Globus pallidus (tissue), 1 donor: ENCODE measurements at regions not wholly inside any gene's neighbourhood (a gene's known extent, or its start where the extent isn't known, plus 50 kb on each side); places are given as distances from the start of the nearest gene placed in this dataset.

Experiments used
- DNase-seq: peaks from one replicate; pipeline ENCODE4 v3.0.0-alpha.2; 2015; ENCODE audit warnings: low spot score

DNA sequence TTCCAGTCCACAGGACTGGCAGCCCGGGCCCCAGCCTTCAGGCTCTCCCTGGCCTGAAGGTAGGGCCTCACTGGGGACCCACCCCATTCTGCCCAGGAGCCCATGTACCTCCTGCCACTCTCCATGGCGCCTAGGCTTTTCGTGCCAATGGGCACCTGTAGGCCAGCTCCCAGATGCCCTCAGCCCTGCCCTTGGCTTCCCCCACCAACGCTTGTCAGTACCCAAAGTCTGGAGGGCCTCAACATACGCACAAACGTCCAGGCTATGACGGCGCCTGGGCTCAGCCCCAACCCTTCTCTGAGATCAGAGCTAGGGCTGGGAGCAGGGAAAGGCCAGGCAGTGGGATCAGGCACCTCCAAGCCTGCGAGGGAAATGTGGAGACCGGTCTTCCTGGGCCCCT lies 816.9 kb upstream of the LUZP2 start:
- no peak for DNase-seq

DNA sequence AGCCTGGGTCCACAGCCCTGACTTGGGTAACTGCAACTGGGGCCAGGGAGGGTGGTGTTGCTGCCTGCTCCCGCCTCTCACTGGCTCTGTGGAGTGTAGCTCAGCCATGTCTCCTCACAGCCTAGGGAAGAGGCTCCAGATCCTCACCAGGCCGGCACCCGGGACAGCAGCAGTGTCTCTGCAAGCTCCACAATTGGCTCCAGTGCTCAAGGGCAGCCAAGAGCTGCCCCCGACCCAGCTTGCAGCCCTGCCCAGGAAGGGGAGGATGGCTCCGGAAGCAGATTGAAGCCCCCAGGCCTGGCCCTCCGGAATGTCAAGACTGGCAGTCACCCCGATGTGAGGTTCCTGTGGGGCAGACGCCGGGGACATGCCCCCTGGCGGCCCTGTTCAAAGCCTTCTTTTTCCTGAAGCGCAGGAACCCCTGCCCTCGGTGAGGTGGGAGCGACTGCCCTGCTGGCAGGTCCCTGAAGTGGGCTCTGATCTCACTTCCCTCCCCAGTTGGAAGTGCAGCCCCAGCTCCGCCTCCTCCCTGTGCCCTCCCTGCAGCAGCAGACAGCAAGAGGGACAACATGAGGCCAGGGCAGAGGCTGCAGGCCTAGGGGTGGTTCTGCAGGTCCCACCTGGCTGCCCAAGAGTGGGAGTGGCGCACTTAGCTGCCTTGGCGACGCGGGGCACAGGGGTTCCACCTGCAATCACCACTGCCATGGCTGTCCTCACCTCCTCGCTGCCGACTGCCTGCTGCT lies 816.2 kb upstream of the LUZP2 start:
- no peak for DNase-seq

DNA sequence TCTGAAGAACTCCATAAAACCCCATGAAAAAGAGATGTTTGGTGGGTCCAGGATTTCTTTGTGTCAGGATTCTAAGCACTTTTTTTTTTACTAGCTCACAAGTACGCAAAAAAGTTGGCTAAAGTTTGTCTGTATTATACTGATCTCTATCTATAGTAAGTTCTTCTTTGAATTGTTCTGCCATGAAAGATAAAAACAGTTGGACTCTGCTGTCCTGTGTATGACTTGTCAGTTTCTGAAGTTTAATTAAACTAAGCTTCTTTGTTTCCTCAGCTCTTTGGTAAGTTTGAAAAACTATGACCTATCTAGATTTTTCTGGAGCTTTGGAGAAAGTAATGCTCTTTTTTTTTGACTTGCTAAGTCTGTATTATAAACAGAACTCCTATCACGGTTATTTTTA lies 812.2 kb upstream of the LUZP2 start:
- no peak for DNase-seq

DNA sequence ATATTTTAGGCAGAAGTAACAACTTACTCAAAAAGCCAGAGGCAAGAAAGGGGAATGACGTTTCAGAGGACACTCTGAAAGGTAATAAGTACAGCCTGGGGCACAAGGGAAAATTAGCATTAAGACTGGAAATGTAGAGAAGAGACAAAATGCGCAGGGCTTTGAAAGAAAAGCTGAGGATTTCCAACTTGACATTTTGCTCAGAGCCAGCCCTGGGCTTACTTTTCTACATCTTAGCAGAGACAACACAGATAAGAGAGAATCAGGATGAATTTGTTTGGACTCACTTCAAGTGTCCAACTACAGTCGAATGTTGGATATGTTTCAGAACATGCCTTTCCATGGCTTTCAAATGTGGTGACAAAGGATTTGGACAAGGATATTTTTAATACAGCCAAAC lies 808.9 kb upstream of the LUZP2 start:
- no peak for DNase-seq

DNA sequence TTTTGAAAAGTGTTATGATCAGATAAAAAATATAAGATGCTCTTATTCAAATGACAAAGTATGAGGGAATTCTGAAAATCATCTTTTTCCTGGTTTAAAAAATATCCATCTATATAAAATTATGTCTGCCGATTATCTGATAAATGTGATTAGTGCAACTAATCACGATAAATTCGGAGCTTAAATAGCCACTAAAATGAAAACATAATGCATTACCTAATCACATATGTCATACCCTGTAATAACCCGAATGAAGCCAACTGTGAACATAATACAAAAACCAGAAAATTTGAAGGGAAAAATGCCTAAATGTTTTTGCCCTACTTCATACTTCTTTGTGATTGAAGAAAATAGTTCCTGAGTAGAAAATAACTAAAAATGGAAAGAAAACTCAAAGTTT lies 808.4 kb upstream of the LUZP2 start:
- no peak for DNase-seq

DNA sequence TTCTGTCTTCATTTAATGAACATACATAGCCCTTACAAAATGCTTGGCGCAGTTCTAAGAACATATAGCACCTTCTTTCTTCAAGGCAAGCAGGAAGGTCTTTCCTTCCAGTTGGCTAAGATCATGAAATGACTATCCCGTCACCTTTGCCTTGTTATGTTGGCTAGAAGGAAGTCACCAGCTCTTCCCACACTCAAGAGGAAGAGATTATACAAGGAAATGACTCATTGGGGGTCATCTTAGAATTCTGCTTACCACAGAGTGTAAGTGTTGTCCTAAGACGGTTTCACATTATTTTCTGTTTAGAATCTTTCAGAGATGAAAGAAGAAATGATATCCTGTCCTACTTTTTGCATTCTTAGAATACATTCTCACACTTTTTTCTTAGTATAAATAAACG lies 808.0 kb upstream of the LUZP2 start:
- no peak for DNase-seq

DNA sequence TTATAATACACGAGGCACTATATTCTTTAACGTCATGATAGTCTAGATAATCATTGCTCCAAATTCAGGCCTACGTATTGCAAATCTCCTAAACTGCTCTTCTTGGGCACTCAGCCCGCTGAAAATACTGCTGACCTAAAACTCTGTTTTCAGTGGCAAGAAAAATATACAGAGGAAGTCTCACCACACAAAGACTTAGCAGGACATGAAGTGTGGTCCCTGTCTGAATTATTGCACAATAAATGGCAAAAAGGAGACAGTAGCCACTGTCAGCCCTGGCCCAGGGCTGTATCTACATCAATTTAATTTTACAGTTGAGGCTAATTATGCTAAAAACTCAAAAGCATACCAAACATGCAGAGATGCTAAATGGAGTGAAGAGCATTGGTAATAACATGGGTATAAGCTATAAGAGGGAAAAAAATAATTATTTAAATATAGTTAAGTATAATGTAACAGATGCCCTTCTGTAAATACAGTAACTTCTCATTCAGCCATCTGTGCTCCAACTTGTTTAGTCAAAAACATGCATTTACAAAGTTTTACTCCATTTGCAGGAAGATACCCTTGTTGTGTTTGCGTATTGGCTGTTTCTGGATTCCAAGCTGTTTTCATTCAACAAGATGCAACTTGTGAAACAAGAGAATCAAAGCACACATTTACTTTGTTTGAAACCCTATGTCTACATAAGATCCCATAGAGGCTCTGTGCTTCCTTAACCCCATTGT lies 800.0 kb upstream of the LUZP2 start:
- no peak for DNase-seq

DNA sequence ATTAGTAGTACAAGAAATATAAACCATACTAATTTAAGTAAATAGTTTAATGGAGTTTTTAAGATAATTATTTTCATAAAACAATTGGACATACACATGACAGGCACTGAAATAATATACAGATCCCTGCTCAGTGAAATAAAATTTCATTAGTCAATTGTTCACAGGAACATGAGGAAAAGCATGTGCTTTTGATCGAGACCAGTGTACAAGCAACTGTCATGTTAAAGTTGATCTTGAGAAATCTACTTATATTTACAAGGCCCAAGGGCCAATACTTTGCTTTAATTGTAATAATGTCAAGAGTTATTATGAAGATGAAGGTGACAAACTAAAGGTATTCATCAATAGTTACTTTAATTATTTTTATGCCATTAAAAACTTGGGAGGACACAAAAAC lies 792.7 kb upstream of the LUZP2 start:
- no peak for DNase-seq

DNA sequence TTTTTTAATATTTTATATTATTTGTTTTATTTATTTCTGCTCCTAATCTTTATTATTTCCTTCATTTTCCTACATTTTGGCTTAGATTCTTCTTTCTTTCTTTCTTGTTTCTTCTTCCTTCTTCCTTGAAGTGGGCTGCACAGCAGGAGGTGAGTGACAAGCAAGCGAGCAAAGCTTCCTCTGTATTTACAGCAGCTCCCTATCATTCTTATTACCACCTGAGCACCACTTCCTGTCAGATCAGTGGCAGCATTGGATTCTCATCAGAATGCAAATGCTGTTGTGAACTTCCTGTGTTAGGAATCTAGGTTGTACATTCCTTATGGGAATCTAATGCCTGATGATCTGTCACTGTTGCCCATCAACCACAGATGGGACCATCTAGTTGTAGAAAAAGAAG lies 784.9 kb upstream of the LUZP2 start:
- DNase-seq = no peak

DNA sequence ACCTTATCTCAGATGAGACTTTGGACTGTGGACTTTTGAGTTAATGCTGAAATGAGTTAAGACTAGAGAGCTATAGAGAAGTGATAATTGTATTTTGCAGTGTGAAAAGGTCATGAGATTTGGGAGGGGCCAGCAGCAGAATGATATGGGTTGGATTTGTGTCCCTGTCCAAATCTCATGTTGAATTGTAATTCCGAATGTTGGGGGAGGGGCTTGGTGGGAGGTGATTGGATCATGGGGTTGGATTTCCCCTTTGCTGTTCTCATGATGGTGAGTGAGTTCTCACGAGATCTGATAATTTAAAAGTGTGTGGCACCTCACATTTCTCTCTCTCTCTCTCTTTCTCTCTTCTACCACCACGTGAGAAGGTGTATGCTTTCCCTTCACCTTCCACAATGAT lies 777.8 kb upstream of the LUZP2 start:
- DNase-seq = no peak

DNA sequence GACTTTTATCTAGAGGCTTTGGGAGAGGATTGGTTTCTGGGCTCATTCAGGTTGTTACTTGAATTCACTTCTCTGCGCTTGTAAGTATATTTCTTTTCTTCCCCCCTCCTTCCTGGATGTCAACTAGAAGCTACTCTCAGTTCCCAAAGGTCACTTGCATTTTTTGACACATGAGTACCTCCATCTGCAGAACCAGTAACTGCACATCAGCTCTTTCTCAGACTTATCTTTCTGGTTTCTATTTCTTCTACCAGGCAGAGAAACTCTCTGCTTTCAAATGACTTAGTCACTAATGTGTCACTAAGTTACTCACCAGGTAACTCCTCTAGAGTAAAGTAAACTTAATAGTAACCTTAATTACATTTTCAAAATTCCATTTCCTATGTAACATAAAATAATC lies 773.0 kb upstream of the LUZP2 start:
- DNase-seq = no peak

DNA sequence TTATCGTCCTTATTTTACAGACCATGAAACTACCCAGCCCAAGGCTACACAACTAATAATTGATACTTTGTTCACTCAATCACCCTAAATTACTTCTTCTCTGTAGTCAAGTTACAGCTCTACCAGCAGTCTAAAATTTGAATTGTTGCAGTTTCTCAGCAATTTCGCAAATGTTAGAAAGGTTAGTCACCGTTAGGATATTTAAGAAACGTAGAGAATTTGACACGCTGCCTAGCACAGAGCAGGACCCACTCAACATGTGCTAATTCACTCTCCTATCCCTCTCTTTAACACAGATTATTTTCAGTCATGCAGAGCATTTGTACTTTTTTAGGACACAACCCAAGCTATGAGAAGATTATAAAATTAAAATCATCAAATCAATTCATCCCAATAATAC lies 771.1 kb upstream of the LUZP2 start:
- no peak for DNase-seq

DNA sequence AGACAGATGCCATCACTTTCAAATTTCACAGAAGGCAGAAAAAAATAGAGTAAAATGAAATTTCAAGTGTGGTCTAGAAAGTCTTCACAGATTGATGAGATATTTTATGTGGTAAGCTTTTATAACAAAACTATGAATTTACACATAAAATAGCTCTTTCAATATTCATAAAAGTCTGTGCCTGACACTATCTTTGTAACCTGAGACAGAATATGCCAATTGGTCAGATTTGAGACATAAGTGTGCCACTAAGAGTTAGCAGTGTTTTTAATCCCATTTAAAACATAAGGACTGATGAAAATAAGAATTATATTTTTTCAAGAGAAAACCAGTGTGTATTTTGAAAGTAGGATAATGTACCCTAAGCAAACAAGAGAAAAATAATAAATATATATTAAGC lies 769.5 kb upstream of the LUZP2 start:
- no peak for DNase-seq

DNA sequence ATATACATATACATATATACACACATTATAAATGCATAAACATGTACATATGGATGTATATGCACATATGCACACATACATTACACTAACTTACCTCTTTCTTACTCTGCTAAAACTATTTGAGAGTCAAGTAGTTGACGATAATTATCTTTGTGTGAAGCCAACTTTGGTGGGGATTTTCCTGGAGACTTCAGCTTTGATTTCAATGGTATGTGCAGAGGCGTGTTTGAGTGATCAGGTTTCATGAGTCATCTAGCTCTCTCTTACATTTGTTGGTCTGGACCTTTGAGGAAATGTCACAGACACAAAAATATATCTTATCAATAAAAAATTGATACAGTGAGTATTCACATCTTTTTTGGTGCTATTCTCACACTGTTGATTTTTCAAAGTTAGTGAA lies 769.1 kb upstream of the LUZP2 start:
- DNase-seq = no peak

DNA sequence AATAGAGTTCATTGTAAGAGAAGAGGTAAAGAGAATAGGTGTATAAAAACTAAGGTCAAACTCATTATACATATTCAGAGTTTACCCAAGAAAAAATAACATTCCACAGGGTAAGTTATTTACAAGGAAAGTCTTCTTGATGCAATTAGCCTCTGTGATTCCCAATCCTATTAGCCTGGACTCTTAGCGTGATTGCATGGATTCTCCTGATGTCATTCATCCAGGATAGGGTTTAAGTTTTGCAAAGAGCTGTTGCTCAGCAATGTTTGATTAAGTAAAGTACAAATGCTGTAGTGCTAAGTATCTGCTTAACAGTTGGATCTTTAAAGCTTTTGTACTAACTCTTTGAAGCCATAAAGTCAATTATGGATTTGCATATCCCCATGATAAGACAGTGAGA lies 767.8 kb upstream of the LUZP2 start:
- DNase-seq = no peak

DNA sequence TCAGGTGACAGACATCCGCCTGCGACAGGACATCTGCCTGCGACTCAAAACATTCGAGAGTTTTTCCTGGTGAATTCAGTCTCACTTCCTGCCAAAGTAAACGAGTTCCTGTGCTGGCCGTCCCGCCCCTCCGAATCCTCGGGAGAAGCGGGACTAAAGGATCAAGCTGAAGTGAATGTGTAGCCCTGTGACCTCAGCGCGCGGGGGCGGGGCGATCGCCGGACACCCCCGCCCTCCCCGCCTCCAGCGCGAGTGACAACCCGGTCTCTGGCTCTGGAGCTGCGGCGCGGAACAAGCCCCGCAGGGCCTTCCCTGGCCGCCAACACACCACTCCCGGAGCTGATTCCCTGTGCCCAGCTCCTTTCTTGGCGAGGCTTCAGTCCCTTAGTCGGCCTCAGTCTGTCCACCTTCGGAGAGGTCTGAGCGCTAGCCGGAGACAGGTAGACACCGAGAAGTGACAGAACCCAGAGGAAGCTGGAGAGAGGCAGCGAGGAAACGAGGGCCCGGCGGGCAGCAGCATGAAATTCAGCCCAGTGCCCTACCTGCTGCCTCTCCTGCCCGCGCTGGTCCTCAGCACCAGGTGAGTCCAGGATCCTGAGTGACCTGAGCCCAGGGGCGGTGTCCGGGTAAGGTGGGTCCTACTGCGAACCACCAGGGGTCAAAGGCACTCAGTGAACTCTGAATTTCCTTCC lies 766.4 kb upstream of the LUZP2 start:
- DNase-seq = no peak

DNA sequence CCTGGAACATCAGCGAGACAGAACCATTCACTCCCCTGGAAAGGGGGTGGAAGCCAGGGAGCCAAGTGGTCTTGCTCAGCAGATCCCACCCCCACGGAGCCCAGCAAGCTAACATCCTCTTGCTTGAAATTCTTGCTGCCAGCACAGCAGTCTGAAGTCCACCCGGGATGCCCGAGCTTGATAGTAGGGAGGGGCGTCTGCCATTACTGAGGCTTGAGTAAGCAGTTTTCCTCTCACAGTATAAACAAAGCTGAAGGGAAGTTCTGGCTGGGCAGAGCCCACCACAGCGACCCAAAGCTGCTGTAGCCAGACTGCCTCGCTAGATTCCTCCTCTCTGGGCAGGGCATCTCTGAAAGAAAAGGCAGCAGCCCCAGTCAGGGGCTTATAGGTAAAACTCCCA lies 764.8 kb upstream of the LUZP2 start:
- no peak for DNase-seq

DNA sequence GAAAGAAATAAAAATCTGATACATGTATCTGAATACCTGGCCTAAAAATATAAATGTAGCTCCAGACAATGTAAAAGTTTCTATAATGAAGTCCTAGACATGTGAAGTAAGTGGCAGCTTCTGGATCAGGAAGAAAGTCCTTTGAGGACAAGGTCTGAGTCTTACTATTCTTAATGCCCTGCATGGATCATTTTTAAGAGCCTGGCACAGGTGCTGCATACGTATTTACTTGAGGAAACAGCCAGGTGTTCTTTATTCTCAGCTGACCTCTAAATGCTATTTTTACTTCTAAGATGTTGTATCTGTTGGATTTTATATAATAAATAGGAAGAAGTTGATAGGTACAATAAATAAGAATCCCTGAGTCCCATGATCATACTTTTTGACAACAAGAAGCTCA lies 750.0 kb upstream of the LUZP2 start:
- DNase-seq = no peak

DNA sequence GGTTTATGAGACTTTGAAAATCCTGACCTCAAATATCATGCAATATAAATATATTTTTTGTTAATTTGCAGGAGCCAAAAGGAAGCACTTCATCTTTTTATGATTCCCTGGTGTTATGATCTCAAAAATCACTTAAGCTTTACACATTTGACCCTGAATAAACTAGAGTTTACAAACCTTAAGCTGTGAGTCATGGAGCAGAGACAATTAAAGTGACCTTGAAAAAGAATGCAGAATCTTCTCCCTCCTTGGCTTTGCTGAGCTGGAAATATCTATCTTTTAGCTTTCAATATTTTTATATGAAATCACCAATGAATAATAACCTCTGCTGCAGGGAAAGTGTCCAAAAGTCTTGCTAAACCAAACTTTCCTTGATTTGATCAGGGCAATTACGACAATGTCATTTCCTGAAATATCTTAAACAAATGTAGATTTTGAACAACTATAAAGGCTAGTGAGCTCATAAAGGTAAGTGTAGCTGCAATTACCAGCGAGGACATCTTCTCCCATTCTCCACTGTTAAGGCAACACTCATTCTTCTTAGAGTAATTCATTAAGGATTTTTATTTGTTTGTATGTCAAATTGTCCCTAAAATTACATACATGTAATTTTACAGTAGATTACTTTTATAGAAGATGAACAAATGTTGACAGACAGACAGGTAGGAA lies 747.0 kb upstream of the LUZP2 start:
- no peak for DNase-seq

DNA sequence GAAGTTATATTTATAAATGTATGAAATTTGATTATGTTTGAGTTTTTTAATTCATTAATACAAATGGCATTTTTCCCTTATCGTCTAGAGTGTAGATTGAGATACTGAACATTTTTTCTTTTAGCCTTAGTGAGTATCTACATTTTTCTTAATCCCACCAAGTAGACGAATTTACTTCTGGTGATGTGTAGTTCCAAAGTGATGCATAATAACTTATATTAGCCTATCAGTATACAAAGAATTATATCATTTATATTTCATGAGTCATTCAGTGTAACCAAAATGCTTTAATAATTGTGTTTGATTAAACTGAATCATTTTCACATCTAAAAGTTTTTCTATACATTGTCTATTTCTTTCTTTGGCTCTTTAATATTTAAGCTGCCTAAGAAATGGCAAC lies 745.6 kb upstream of the LUZP2 start:
- DNase-seq = no peak

DNA sequence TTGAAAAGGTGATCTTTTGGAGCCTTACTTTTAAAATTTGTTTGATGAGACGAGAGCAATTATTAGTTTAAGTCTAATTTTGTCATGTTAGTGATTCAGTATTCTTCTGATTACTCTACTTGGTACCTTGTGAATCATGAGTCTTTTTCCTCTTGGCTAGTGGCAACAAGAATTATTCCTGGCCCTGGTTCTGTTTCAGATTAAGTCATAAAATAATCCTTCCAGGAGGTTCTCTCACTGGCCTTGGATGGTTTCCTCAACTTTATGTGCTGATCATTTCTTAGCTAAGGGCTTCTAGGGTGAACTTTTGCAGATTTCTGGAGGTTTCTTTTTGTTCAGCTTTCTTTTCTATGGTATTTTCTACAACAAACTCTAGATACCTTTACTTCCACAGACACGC lies 741.8 kb upstream of the LUZP2 start:
- no peak for DNase-seq

DNA sequence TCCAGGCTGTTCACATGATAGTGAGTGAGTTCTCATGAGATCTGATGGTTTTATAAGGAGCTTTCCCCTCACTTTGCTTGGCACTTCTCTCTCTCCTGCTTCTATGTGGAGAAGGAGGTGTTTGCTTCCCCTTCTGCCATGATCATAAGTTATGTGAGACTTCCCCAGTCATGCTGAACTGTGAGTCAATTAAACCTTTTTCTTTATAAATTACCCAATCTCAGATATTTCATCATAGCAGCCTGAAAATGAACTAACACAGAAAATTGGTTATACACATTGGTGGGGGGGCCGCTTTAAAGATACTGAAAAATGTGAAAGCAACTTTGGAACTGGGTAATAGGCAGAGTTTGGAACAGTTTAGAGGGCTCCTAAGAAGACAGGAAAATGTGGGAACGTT lies 741.1 kb upstream of the LUZP2 start:
- DNase-seq = no peak

DNA sequence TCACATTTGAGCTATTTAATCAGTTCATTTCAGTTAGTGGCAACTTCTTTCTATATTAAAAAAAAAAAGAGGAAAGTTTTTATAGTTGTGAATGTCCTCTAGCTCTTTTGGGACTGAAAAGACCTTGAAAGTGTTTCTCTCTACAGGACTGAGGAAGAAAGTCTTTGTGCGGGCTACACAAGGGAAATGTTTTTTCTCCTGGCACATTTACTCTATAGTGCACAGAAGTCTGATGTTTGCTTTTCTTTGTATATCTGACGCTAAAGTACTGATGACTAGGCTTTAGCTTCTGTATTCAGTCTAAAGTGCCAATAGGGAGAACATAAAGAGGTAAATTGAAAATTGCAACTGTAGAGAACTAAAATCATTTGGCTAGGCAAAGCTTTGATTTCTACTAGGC lies 737.4 kb upstream of the LUZP2 start:
- DNase-seq = no peak
